ACHN (cell line): ENCODE measurements at regions not wholly inside any gene's neighbourhood (a gene's known extent, or its start where the extent isn't known, plus 50 kb on each side); places are given as distances from the start of the nearest gene placed in this dataset.

ENCODE experiments used
- DNase-seq: peaks from one replicate; pipeline ENCODE4 v3.0.0-alpha.2; 2015
- in situ Hi-C: cut with HindIII; loops from 2 replicates; pipeline ENCODE4 v1.10.0; 2017; ENCODE audit warnings: low sequenced_read_pairs, low pct_ligation_motif_present, low pct_unique_long_range_greater_than_20kb

- DNase-seq = no peak
- in situ Hi-C loops = no loop called here
Observed at GRCh38 chr11:2083411-2083810, 55.8 kb downstream of the IGF2 start.

- peak; percentile 68 for DNase-seq
- in situ Hi-C loops = no loop called here
Observed at GRCh38 chr11:2077061-2077802, 62.0 kb downstream of the IGF2 start.

- no peak for DNase-seq
- in situ Hi-C loops = no loop called here
Observed at GRCh38 chr11:2076441-2076840, 62.7 kb downstream of the IGF2 start.

GRCh38 chr11:2074266-2074825 is 64.8 kb downstream of the IGF2 start:
- in situ Hi-C loops = no loop called here
- DNase-seq = no peak

GRCh38 chr11:2072551-2073261 is 66.5 kb downstream of the IGF2 start:
- in situ Hi-C loops = no loop called here
- no peak for DNase-seq

- in situ Hi-C loops = no loop called here
- DNase-seq = no peak
Observed at GRCh38 chr11:2071748-2072385, 67.3 kb downstream of the IGF2 start.
